Vagina (tissue), 2 donors: ENCODE measurements at regions not wholly inside any gene's neighbourhood (a gene's known extent, or its start where the extent isn't known, plus 50 kb on each side); places are given as distances from the start of the nearest gene placed in this dataset.

Source experiments
- CTCF ChIP-seq, 3 experiments: fragments of 450-650 bp in 2 of 3; fragments of 200-600 bp in 1 of 3; sonication (generic) in 1 of 3; IDR thresholded peaks; one replicate each; pipeline ENCODE4 v1.5.1; 2017 to 2019; ENCODE audit warnings: antibody characterized with exemption in 3 of 3, mild to moderate bottlenecking in 2 of 3, moderate library complexity in 2 of 3
- POLR2A ChIP-seq, 2 donors: fragments of 450-650 bp; IDR thresholded peaks; one replicate each; pipeline ENCODE4 v1.6.1; 2017; ENCODE audit warnings: antibody characterized with exemption in 2 of 2, mild to moderate bottlenecking in 2 of 2, moderate library complexity in 2 of 2
- POLR2AphosphoS5 ChIP-seq, 2 donors: sonication (generic); formaldehyde crosslinking; IDR thresholded peaks; one replicate each; pipeline ENCODE4 v1.9.0; 2017; ENCODE audit warnings: antibody characterized with exemption in 2 of 2, mild to moderate bottlenecking in 2 of 2, low read depth in 1 of 2; ENCODE audit not compliant: insufficient read depth in 1 of 2

GRCh38 chr21:45338311-45339017, 50.8 kb upstream of the POFUT2 start:
- no peak for TF ChIP-seq POLR2A (IDR thresholded peaks at IDR 0.05)
- TF ChIP-seq CTCF (IDR thresholded peaks at IDR 0.05), result no peak
- no peak for TF ChIP-seq POLR2AphosphoS5 (IDR thresholded peaks at IDR 0.05; ENCODE audit: insufficient read depth in 1 of 2, low read depth in 1 of 2)
